HG03097 (cell line): ENCODE measurements at regions not wholly inside any gene's neighbourhood (a gene's known extent, or its start where the extent isn't known, plus 50 kb on each side); places are given as distances from the start of the nearest gene placed in this dataset.

Experiments used
- ATAC-seq: cut with Tn5 transposase; IDR thresholded peaks from one replicate; pipeline ENCODE4 v1.9.1; 2021; ENCODE audit not compliant: unreplicated experiment, low FRiP score

- ATAC-seq: no peak
These were observed 96.8 kb downstream of the TMEM26 start for GRCh38 chr10:61356354-61356753.

- ATAC-seq: no peak
These were observed 98.0 kb downstream of the TMEM26 start for GRCh38 chr10:61355211-61355610.

- no peak for ATAC-seq
These were observed 98.7 kb downstream of the TMEM26 start for GRCh38 chr10:61354401-61354975.

- ATAC-seq: no peak
These were observed 102.4 kb downstream of the TMEM26 start for GRCh38 chr10:61350794-61351193.

GRCh38 chr10:61350068-61350467 is 103.1 kb downstream of the TMEM26 start:
- ATAC-seq: no peak

DNA sequence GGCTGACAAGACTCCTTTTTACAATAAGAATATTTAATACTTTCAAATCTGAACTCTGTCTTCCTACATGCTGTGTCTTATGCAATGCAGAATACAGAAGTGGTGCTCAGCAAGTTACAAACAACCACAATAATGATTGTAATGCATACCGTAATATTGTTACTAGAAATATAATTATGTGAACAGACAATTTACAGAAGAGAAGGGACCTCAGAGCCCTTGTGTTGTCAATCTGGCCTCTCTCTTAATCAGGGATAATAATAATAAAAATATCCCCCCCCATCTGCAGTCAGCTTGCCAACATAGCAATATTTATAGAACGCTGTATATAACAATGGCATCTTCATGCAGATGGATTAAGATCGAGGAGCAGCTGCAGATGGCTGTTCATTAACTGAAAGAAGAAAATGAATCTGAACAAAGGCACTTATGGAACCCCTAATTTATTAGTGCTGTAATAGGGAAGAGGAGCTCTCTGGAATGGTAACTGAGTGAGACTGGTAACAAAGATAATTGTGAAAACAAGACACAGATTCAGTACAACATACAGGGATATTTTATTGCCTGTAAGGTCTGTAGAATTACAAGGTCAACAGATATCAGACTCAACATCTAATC is 106.3 kb downstream of the TMEM26 start:
- ATAC-seq: no peak

DNA sequence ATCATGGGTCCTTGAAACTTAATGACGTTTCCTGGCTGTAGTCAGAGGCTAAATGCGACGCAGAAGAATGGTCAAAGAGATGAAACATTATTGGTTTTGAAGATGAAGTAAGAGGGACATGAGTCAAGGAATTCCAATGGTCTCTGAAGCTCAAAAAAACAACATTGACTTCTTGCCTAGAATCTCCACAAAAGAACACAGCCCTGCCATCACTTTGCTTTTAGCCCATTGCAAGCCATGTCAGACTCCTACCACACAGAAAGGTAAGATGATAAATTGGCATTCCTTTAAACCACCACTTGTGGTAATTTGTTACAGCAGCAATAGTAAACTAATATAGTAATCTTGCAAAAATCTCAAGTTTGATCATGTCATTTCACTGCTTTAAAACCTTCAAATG is 109.4 kb downstream of the TMEM26 start:
- ATAC-seq: no peak

GRCh38 chr10:61342858-61343572 is 110.2 kb downstream of the TMEM26 start:
- ATAC-seq: no peak

- ATAC-seq: no peak
These were observed 112.2 kb downstream of the TMEM26 start for GRCh38 chr10:61341008-61341407.

GRCh38 chr10:61338146-61338545 is 115.0 kb downstream of the TMEM26 start:
- no peak for ATAC-seq

DNA sequence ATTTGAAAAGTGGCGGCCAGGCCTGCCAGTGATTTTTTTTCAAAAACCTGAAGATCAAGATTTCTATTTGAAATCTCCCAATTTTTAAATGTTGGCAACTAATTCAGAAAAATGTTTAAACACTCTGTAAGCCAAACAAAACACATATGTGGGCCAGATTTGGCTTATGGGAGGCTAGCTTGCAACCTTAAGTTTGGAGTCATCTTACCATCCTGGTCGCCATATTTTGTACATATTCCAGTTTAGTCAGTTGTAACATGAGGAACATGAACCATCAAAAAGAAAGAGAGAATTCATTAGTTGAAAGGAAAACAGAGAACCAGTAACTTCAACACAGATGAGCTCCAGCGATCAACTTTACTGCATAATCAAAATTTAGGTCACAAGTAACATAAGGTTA is 115.4 kb downstream of the TMEM26 start:
- ATAC-seq: no peak

DNA sequence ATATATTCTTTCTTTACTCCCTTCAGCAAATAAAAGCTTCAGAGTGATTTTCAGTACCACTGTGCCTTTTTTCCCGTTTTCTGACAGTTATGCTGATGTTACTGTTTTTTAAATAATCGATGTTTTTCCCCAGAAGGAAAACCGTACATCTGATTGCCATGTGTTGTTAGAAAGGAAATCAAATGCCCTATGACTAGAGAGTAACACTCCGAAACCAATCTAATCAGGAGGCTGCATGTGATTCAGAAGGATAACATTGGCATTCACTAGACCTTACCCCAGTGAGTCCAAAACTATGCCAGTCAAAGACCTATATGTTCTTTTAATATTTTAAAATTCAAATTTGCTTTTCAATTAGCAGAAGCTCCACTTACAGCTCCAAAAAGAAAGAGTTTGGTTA is 116.3 kb downstream of the TMEM26 start:
- ATAC-seq: no peak

DNA sequence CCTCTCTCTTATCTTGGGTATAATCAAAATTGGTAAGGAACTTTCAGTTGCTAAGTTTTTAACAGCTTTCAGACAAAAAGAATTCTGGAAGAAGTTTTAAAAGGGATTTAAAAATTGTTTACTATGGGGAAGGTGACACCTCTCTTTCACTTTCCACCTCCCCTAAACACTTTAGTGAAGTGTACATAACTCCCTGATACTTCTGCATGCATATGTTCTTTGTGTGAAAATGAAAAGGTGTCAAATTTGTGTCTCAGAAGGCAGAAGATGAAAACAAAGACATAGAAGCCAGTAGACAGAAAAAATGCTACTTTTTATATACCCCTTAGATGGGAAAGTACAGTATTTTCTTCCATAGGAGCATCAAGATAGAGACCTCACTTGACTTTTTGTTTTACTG is 117.8 kb downstream of the TMEM26 start:
- no peak for ATAC-seq

DNA sequence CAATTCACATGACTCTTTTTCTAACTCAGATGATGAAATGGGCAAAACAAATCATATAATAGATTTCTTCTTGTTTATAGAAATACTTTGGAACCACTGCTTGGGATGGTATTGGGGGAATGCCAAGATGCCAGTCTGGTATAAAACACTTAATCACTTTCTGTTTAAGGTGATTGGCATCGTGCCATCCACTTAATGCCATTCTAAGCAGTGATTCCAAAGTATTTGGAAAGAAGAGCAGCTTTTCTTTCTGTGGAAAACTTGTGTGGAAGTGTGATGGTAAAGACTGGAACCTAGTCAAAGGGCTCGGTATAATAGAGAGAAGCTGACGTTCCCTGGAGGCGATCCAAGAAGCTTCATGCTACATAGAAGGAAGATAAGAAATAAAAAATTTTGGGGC is 120.6 kb downstream of the TMEM26 start:
- ATAC-seq: no peak

- ATAC-seq: no peak
These were observed 122.5 kb downstream of the TMEM26 start for GRCh38 chr10:61330669-61331068.

DNA sequence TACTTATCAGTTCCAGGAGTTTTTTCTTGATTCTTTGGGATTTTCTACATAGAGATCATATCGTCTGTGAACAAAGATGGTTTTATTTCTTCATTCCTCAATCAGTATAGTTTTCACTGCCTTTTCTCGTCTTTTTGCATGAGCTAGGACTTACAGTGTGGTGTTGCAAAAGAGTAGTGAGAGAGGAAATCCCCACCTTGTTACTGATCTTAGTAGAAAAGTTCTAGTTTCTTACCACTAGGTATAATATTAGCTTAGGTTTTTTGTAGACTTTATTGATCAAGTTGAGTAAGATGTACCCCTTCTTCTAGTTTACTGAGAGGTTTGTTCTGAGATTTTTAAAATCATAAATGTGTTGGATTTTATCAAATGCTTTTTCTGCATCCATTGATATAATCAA is 123.3 kb downstream of the TMEM26 start:
- peak; percentile 64 for ATAC-seq

- no peak for ATAC-seq
These were observed 127.8 kb downstream of the TMEM26 start for GRCh38 chr10:61325223-61325960.

- no peak for ATAC-seq
These were observed 129.5 kb downstream of the TMEM26 start for GRCh38 chr10:61323726-61324125.

DNA sequence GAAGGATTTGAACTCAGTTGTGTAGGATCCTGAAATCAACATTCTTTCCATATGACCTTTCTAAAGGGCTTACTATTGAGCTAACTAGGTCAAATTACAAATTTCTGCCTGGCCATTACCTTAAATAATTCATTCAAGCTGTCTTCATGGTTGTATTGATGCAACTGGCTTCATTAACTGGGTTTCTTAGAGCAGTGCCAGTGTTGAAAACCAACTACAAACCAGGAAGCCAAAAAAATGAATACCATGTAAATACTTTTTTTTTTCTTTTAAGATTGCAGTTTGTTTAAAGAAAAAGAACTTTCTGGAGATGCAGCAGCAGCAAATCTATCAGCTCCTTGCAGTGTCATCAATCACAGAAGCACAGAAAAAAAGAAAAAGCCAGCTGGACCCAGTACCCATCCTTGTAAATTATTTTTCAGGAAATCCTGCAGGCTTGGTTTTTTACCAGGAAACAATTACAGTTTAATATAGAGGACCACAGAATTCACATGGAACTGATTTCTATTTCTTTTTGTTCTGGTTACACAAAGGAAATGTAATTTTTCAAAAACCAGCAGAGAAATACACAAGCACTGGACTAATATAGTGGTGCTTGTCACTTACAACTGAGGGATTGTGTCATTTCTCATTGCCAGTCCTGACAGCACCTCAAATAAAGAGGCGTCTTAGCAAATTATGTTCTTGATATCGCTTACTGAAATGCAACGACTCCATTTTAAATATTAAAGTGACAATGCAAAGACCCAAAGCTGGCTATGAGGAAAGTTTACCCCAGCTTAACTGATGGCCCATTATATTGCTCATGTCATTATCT is 131.9 kb downstream of the TMEM26 start:
- no peak for ATAC-seq

DNA sequence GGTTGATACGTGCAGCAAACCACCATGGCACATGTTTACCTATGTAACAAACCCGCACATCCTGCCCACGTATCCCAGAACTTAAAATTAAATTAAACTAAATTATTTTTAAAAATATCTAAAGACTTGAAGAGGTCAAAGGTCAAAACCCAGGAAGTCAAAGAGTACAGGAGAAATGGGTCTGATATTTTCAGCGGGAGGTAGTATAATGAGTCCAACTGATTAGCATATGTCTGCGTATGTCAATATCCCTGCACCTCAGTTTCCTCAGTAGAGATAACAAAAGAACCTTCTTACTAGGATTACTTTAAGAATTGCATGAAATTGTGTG is 133.0 kb downstream of the TMEM26 start:
- ATAC-seq: no peak
